ENCODE measurements at regions not wholly inside any gene's neighbourhood (a gene's known extent, or its start where the extent isn't known, plus 50 kb on each side); places are given as distances from the start of the nearest gene placed in this dataset.
"Not testable (repeated sequence)": the region's sequence is repeated elsewhere in the genome, so short reads cannot be mapped to it uniquely, and the experiment has no call there.

- H3K27me3 ChIP-seq (ENCODE audit: control insufficient read depth, insufficient read depth, low read length); H3K4me1 ChIP-seq (ENCODE audit: control insufficient read depth, insufficient read depth, low read length); H3K9me3 ChIP-seq (ENCODE audit: control insufficient read depth, insufficient read depth, low read length); H3K9ac ChIP-seq (ENCODE audit: low read depth, low read length); H3K27ac ChIP-seq (ENCODE audit: low read depth, low read length); H3K4me3 ChIP-seq (ENCODE audit: low read depth, low read length); H3K36me3 ChIP-seq (ENCODE audit: control insufficient read depth, insufficient read depth, low read length): not testable (repeated sequence)
These were observed 177.5 kb downstream of the TRIM43 start for GRCh38 chr2:95769256-95769655.

- not testable (repeated sequence) for H3K4me3 ChIP-seq (ENCODE audit: low read depth, low read length); H3K9me3 ChIP-seq (ENCODE audit: control insufficient read depth, insufficient read depth, low read length); H3K27me3 ChIP-seq (ENCODE audit: control insufficient read depth, insufficient read depth, low read length); H3K36me3 ChIP-seq (ENCODE audit: control insufficient read depth, insufficient read depth, low read length); H3K27ac ChIP-seq (ENCODE audit: low read depth, low read length); H3K9ac ChIP-seq (ENCODE audit: low read depth, low read length); H3K4me1 ChIP-seq (ENCODE audit: control insufficient read depth, insufficient read depth, low read length)
These were observed 178.9 kb downstream of the TRIM43 start for GRCh38 chr2:95770726-95771125.

- not testable (repeated sequence) for H3K4me3 ChIP-seq (ENCODE audit: low read depth, low read length); H3K27ac ChIP-seq (ENCODE audit: low read depth, low read length); H3K9me3 ChIP-seq (ENCODE audit: control insufficient read depth, insufficient read depth, low read length); H3K36me3 ChIP-seq (ENCODE audit: control insufficient read depth, insufficient read depth, low read length); H3K27me3 ChIP-seq (ENCODE audit: control insufficient read depth, insufficient read depth, low read length); H3K4me1 ChIP-seq (ENCODE audit: control insufficient read depth, insufficient read depth, low read length); H3K9ac ChIP-seq (ENCODE audit: low read depth, low read length)
These were observed 182.8 kb downstream of the TRIM43 start for GRCh38 chr2:95774322-95775192.

GRCh38 chr2:95775193-95775531, 183.4 kb downstream of the TRIM43 start:
- H3K4me3 ChIP-seq (ENCODE audit: low read depth, low read length) = not testable (repeated sequence)

More at GRCh38 chr2:95775193-95775531, 183.4 kb downstream of the TRIM43 start:
- not testable (repeated sequence) for H3K27ac ChIP-seq (ENCODE audit: low read depth, low read length); H3K27me3 ChIP-seq (ENCODE audit: control insufficient read depth, insufficient read depth, low read length); H3K36me3 ChIP-seq (ENCODE audit: control insufficient read depth, insufficient read depth, low read length); H3K9me3 ChIP-seq (ENCODE audit: control insufficient read depth, insufficient read depth, low read length); H3K4me1 ChIP-seq (ENCODE audit: control insufficient read depth, insufficient read depth, low read length); H3K9ac ChIP-seq (ENCODE audit: low read depth, low read length)

All from HUES48 (cell line).